ENCODE measurements at regions not wholly inside any gene's neighbourhood (a gene's known extent, or its start where the extent isn't known, plus 50 kb on each side); places are given as distances from the start of the nearest gene placed in this dataset.
"Not testable (repeated sequence)": the region's sequence is repeated elsewhere in the genome, so short reads cannot be mapped to it uniquely, and the experiment has no call there.

DNA sequence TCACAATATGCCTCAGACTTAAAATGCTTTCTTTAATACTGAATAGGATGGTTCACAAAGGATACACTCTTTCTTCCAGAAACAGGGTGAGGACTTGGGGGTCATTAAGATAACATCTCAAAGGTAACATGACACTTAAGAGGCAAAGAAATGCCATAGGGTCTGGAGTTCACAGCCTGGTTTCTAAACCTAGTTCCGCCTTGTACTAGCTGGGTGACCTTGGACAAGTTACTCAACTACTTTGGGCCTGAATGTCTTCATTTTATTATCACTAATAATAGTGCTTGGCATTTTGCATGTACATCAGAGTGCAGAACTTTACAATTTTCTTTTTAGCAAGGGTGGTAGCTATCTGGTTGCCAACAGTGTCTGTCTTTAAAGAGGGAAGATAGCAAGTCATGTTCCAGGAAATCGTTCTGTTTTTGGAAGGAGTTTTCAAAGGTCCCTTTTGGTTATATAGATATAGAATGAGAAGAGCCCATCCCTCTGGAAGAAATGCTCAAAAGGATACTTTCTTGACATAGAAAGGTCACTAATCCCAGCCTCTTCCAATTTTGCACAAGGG lies 257.8 kb downstream of the NUAK1 start:
- DNase-seq (ENCODE audit: low read depth): no peak

DNA sequence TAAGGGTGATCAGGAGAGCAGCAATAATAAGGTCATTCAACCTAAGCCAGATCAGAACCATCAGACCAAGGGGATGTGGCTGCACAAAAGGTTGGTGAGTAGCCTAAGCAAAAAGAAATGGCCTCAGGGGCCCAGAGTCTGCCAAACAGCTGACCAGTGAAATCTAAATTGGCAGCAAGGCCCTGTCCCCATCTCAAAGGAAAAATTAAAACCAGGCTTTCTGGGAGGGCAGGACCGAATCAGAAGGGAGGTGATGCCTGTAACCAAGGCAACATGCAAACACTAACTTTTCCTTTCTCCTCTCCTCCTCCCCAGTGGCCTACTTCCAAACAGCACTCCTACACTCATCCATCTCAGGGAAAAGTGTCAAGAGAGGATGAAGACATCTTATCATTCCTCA lies 256.4 kb downstream of the NUAK1 start:
- DNase-seq (ENCODE audit: low read depth): peak; percentile 99

DNA sequence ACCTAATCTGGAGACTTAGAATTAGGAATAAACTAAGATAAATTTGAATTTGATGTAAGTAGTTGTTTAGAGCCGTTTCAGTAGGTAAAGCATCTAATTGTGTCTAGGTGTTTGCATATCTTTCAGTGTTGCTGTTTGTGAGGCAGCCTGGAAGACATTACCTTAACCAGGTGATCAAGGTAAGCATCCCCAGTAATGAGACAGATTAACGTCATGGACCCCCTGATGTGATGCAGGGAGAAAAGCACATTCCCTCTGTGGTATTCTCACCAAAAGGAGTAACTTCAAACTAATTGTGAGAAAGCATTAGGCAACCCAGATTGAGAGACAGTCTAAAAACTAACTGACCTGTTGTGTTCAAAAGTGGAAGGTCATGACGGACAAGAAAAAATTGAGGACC lies 251.6 kb downstream of the NUAK1 start:
- DNase-seq (ENCODE audit: low read depth): no peak

DNA sequence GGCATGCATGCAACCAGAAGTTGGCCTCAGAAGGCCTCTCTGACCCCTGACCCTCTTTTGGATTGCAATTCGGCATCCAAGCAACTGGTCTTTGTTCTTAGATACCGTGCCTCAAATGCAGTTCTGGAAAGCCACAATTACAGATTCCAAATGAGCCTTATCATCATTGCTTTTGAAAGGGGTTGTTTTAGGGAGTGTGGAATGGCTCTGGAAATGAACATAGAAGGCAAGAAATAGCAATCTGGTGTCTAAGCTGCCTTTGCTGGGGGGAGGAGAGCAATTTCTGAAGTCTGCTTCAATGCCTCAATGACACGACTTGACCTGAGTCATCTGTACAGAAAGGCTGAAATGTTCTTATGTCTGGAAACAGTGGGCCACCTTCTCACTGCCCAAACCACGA lies 250.1 kb downstream of the NUAK1 start:
- DNase-seq (ENCODE audit: low read depth): peak; percentile 64

DNA sequence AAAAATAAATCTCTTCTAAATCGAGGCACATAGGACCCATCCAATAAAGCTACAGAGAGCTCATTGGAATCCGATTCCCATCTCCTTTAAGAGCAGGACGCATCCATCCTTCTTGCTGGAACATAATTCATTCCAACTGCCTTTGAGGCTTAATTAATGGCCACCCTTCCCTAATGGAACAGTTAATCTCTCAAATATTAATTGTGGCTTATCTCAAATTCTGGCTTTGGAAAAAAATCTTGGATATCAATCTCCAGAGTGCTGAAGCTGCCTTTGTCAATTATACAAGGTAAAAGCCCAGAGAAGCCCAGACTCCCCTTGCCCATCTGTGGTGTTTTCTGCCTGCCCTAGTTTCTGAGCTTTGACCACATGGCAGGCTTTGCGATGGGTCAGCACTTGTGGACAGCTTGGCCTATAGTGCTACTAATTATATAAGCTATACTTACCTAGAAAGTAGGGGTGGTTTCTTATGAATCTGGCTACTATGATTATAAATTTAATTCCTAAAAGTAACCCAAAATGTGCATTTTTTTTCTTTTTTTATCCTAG lies 246.3 kb downstream of the NUAK1 start:
- no peak for DNase-seq (ENCODE audit: low read depth)

DNA sequence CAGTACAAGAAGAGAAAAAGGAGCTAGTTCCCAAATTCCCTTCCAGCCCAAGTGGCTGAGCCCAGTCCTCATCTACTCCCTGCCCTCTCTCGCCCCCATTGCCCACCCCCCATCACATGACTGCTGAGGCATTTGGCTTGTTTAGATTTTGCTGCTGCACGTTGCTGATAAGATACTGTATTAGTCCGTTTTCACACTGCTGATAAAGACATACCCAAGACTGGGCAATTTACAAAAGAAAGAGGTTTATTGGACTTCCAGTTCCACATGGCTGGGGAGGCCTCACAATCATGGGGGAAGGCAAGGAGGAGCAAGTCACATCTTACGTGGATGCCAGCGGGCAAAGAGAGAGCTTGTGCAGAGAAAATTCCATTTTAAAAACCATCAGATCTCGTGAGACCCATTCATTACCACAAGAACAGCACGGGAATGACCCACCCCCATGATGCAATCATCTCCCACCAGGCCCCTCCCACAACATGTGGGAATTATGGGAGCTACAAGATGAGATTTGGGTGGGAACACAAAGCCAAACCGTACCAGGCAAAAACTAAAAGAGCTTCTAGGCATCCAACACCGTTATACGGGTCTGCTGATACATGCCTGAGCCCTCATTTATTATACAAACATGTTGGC lies 243.4 kb downstream of the NUAK1 start:
- not testable (repeated sequence) for DNase-seq (ENCODE audit: low read depth)

DNA sequence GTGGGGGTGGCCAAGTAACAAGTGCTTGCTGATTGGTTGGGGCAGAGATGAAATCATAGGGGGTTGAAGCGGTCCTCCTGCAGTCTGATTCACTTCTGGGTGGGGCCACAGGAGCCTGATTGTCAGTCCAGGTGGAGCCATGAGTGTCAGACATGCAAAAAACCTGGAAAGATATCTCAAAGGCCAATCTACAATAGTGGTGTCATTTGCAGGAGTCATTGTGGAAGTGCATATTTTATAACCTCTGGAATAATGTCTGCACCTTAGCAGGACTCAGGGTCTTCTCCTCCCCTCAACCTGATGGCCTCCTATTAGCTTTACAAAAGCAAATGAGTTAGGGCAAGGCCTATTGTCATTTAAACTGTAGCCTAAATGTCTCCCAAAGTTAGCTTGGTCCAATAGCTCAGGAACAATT lies 241.4 kb downstream of the NUAK1 start:
- no peak for DNase-seq (ENCODE audit: low read depth)

DNA sequence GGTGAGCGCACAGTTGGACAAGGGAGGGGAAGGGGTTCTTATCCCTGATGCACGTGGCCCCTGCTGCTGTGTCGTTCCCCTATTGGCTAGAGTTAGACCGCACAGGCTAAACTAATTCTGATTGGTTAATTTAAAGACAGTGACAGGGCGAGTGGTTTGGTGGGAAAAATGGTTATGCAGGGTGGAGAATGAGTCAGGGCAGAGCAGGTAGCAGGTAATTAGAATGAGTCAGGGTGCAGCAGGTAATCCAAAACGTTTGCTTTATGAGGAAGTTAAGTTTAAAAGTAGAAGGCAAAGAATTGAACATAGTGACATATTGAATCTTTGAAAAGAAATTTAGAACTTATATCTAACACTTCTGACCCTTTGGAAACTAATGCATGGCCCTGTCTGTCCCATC lies 240.5 kb downstream of the NUAK1 start:
- DNase-seq (ENCODE audit: low read depth): not testable (repeated sequence)

DNA sequence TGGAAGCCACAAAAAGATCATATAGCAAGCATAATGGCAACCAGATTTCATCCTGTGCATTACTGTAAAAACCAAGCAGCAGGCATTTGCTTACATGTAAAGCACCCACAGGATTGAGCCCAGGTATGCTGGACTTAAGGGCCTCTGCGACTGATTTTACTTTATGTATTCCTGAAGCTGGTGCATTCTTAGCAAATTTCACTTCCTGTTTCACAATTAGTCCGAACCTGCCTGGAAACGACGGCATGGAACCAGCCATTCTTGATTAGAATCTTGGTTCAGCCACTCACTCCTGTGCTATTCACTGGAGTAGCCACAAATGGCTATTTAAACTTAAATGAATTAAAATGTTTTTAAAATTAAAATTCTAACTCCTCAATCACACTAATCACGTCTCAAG lies 239.2 kb downstream of the NUAK1 start:
- no peak for DNase-seq (ENCODE audit: low read depth)

DNA sequence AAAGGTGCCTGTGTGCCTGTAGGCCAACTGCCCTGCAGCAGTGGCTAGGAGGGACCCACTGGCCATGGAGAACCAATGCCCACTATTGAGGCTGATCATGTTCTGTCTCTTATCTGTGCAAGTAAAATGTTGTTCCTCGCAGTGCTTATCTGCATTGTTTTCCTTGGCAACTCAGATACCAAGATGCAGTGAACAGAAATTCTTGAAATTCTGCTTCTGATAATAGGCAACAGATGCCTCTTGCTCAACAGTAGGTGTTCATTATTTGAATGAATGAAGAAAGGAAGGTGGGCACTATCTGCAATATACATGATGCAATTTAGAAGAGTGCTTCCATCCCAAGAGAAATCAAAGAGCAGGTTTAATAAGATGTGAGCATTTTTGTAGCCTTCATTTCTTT lies 232.2 kb downstream of the NUAK1 start:
- no peak for DNase-seq (ENCODE audit: low read depth)

DNA sequence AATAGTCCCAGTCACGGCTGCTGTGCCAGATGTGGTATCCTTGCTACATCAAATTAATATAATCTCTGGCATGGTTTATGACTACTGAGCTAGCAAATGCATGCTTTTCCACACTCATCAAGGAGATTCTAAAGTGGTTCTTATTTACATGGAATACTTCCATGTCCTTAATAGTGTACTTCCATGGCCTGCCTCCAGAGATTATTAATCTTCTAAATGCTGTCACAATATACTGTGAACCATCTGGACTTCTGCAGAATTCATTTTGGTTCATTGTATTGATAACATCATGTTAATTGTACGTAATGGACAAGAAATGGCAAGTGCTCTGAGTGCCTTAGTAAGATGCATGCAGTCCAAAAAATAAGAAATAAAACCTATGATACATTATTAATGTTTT lies 230.8 kb downstream of the NUAK1 start:
- no peak for DNase-seq (ENCODE audit: low read depth)

DNA sequence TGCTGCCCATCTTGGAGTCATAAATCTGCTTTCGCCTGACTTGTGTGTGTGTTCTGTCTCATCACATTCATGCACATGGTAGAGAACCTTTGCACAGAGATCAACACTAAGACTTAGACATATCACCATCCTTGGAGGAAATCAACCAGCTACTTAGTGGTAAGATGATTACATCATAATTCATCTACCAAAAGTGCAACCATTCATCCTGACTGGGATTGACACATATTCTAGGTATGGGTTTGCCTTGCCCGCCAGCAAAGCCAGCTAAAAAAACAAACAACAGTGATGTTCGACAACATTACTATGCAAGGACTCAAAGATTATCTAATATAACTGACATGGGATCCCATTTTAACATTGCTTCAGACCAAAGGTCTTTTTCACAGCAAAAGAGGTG lies 228.7 kb downstream of the NUAK1 start:
- peak; percentile 44 for DNase-seq (ENCODE audit: low read depth)

DNA sequence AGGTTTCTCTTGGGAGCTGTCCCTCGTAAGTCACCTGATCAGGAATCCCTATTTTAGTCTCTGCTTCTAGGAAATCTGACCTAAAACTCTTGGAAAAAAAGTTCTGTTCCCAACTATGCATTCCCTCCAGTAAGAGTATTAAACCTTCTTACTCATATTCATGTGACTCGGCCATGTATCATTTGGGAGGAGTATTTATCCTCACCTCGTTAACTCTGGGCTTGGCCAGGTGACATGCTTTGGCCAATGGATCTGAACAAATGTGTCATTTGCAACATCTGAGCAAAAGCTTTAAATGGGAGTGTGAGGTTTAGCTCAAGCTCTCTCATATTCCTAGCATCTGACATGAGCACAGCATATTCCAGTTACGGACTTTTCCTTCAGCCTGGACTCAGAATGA lies 226.8 kb downstream of the NUAK1 start:
- DNase-seq (ENCODE audit: low read depth): no peak

DNA sequence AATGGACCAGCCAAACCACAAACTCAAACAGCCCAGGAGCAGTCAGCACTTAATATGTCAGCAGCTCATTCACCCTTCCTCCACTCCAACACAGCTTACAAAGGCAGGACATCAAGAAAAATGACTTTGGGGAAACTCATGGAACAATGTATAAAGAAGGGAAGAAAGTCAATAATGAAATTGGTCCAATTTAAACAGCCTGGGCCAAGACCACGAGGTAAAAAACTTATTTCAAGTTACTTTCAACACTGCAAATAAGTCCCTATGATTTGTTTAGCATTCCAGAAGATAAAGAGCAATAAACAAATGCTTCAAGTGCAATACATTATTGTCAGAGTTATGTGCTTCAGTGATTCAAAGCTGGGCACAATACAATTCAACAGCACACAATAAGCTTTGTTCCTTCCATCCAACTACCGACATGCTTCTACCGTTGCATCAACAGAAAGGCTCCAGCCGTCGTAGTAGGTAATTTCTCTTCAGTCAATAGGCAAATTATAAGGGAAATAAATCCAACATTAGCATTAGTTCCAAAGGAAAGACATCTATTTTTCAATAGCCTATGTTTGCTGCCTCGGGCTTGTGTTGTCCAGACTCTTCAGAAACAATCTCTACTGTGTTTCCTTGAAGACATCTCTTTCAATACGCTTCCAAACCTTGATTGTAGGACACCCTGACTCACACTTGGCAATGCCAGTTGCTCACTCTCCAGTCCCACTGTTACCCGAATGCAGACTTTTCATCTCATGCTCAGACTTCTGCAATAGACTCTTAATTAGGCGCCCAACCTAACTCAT lies 225.7 kb downstream of the NUAK1 start:
- no peak for DNase-seq (ENCODE audit: low read depth)

DNA sequence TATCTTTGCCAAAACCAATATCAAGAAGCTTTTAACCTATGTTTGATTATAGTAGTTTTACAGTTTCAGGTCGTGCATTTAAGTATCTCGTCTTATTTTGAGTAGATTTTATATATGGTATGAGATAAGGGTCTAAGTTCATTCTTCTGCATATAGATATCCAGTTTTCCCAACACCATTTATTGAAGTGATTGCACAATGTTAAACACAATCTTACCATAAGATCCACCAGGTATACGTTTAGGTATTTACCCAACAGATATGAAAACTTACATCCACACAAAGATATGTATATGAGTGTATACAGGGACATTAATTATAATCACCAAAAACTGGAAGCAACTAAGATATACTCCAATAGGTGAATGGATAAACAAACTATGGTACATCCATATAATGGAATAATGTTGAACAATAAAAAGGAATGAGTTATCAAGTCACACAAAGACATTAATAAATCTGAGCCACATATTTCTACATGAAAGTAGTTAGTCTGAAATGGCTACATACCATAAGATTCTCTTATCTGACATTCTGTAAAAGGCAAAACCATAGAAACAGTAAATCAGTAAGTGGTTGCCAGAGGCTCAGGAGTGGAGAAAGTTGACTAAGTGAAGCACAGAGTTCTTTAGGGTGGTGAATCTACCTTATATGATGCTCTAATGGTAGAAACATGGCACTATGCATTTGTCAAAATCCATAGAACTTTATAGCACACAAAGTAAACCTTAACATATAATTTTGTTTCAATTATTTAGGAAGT lies 222.6 kb downstream of the NUAK1 start:
- no peak for DNase-seq (ENCODE audit: low read depth)

DNA sequence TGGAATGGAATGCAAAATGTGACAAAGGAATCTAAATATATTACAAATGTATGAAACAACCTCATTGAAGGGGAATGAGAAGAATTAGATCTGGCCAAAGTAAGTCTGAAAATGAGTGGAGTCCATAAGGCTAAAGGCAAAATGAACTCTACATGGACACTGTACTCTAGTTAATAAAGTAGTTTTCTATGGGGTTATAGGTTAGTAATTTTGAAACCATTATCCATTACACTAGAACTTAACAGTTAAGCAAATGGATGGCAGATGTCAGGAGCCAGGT lies 222.1 kb downstream of the NUAK1 start:
- no peak for DNase-seq (ENCODE audit: low read depth)

DNA sequence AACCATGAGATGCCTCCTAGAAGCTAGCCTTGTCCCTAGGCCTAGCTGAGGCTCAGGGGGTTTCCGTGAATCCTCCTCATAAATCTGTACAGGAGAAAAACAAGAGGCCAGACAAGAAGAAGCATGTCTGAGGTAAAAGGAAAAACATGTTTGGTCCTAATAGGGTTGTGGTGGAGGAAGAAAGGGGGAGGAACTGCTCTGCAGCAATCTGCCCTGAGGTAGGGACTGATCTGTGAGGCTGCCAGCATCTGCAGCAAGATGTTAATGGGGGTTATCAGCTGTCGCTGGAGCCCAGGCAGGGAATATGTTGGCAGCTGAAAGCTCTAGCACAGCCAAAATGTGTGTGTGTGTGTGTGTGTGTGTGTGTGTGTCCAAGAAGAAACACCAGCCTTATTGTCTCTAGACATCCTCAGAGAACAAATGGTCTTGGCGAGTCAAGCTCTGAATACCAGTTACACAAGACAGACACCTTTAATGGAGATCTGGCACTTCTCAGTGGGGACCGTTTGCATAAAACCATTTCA lies 218.5 kb downstream of the NUAK1 start:
- DNase-seq (ENCODE audit: low read depth): peak; percentile 90

DNA sequence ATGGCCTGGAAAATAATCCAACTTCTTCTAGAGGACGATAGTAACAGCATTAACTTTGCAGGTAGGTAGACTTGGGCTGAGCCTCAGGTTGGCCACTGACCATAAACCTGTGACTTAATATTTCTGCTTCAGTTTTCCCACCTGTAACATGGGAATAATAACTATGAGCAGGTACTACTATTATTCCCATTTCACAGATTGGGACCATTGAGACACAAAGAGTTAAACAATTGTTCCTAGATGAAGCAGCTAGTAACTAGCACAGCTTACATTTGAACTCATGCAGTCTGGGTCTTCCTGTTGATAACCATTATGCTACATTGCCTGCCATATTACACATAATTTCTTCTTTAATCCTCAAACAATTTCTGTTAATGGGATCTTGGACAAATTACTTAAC lies 217.7 kb downstream of the NUAK1 start:
- no peak for DNase-seq (ENCODE audit: low read depth)

DNA sequence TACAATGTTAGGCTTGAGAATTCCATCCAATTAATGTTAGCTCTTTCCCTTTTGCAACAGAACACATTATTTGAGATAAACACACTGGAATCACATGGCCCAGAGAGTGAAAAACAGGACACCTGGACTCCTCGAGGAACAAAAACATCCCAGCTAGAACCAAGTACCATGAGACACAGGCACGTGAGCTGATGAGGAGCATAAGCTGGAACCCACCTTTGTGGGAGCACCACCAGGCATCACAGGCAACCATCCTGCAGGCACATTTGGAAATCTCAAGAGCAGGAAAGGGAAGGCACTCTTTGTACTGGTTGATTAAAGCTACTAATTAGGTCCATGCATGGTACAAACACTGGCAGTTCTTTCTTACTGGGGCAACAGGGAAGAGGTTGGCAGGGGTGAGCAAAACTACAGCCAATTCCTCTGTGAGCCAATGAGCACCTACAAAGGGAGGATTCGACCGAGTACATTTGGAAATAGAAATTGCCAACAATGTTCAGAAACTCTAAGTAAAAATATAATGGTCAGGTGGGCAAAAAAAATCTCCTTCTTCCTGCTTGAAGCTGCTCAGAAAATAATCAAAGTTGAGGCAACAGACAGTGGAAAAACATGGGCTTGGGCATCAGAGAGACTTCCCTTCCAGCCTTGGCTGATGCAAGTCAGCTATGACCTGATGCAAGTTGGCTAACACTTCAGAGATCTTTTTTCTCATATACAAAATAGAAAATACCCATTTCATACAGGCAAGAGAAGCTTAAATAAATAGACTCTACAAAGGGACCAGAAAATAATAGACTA lies 216.7 kb downstream of the NUAK1 start:
- no peak for DNase-seq (ENCODE audit: low read depth)

DNA sequence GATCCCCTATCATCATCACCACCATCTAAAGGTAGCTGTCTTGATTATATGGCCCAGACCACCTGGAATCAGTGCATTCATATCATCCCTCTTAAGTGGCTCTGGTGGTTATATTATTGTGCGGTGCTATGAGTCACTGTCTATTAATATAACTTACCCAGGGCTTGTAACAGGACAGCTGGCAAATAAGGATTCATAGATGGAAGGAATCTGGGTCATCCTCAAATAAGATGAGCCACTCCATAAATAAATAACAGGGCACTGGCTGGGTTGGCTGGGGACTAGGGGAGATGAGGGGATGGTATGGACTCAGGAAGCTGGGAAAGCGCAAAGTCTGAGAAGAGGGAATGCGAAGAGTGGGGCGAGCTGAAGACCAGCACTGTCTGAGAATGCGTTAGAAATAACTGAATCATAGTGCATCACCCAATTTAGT lies 216.1 kb downstream of the NUAK1 start:
- DNase-seq (ENCODE audit: low read depth): peak; percentile 86

DNA sequence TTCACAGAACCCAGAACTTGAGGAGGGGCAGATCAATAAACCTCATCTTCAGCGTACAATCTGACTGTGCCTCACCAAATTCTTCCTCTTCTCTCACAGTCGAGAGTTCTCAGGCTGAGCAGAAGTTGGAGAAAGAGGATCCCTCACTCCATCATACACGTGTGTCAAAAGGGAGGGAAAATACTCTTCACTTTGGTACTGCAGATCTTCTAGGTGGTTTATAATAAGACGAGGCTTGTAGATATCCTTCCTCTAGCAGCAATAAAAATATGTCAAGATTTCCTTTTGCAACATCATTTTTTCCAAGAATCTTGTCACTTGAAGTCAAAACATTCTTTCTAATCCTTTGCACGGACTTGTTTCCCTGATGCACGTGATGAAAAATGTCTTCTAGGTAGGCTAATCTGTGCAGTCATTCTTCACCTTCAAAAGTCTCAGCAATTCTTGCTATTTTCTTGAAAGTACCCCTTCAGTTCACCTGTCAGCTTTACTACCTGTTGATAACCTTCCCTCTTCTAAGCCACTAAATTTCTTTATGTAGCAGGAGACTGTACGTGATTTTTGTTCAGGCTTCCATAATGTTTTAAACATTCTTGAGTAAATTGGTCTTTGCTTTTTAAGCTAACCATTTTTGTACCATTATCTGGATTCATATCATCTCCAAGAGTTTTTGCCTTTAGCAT lies 214.1 kb downstream of the NUAK1 start:
- DNase-seq (ENCODE audit: low read depth): no peak
